DMS53 (cell line): ENCODE measurements at regions not wholly inside any gene's neighbourhood (a gene's known extent, or its start where the extent isn't known, plus 50 kb on each side); places are given as distances from the start of the nearest gene placed in this dataset.
A peak's percentile ranks its signal among the peaks of the same experiment; 100 is the strongest.
"Not testable (repeated sequence)": the region's sequence is repeated elsewhere in the genome, so short reads cannot be mapped to it uniquely, and the experiment has no call there.

Experiments
- DNase-seq: peaks from one replicate; lab custom pipeline; 2025; lab: John Stamatoyannopoulos, UW

DNA sequence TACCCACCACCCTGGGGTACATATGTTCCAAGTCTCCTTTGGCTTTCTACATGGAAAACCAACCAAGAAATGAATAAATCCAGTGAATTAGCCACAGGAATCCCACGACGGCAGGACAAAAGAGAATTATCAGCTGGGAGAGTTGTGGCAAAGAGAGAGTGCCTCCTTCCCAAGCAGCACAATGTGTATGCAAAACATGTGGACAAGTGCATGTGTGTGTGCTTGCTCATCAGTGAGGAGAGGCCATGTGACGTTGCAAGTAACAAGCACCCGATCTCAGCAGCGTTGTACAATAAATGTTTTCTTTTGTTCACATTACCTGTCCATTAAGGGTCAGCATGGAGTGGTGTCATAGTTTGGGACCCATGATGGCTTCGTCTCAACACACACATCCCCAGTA is 50.0 kb upstream of the EMX2 start:
- no peak for DNase-seq

DNA sequence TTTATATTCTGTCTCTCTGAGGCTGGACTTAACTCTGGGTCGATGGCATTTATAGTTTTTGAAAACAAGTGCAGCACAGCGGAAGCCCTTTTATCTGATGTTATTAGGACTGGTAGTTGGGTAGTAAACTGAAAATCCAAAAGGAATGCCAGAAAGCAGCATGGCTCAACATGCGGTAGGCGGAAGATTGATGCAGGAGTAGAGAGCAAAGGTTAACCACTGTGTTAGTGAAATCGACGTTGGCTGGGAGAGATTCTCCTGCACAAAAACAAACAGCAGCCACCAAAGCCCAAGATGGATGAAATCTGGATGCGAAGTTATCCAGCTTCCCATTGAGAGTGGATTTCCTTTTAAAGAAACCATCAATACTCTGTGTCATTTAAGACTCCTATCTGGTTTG is 54.5 kb upstream of the EMX2 start:
- DNase-seq, result no peak

DNA sequence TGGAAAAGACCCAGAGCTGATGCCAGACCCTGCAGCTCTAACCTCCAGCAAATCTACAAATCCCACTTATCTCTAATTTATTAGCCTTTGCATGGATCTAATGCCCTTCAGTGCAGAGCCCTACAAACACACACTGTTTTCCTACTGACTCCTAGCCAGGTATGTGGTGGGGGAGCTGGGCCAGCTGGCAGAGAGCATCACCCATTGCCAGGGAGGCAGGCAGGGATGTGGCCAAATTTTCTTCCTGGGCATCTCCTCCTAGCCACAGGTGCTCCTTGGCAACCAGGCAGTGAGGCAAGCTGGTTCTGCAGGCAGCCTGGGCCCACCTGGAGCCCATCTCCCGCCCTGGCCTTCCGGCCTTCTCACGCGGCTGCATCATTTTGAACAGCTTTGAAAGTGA is 55.9 kb upstream of the EMX2 start:
- DNase-seq, result no peak

DNA sequence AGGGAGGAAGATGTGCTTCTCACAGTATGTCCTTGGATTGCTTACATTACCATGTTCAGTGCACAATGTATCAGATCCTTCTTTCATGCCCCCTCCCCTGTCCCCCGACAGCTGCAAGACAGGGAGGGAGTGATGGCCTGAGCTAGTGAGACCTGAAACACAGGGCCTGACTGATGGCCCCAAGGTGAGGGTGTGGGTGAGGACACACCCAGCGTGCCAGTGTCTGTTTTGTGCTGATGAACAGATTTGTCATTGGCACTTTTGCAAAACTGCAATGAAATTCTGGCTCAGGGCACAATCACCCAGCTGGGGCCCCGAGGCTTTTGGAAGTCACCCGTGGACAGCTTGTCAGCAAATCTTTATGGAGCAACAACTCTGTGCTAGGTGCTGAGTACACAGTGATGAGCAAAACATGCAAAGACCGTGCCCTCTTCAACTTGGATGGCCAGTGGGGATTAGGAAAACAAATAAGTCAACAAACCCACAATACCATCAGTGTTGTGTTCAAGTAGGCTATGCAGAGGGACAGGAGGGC is 59.4 kb upstream of the EMX2 start:
- DNase-seq, result no peak

DNA sequence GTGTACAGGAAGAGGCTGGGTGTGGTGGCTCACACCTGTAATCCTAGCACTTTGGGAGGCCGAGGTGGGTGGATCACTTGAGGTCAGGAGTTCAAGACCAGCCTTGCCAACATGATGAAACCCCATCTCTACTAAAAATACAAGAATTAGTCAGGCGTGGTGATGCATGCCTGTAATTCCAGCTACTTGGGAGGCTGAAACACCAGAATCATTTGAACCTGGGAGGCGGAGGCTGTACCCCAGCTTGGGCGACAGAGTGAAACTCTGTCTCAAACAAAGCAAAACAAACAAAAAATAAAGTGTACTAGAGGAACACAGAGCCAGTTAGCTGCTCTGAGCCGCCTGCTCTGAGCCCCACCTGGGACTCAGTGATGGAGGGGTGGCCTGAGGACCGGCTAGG is 61.5 kb upstream of the EMX2 start:
- DNase-seq, result not testable (repeated sequence)

DNA sequence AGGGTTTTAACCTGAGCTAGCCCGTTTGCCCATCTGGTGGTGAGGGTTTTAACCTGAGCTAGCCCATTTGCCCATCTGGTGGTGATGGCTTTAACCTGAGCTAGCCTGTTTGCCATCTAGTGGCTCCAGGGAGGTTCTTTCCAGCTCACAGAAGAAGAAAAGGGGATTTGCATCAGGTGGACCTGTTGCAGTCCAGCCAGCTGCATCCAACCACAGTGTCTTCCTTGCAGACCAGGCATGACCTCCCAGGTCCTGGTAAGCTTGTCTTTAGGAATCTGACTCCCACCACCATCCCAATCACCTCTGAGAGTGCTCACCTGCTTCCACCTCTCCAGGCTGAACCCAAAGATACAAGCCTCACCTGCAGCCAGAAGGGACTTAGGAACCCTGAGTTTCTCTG is 62.4 kb upstream of the EMX2 start:
- no peak for DNase-seq

DNA sequence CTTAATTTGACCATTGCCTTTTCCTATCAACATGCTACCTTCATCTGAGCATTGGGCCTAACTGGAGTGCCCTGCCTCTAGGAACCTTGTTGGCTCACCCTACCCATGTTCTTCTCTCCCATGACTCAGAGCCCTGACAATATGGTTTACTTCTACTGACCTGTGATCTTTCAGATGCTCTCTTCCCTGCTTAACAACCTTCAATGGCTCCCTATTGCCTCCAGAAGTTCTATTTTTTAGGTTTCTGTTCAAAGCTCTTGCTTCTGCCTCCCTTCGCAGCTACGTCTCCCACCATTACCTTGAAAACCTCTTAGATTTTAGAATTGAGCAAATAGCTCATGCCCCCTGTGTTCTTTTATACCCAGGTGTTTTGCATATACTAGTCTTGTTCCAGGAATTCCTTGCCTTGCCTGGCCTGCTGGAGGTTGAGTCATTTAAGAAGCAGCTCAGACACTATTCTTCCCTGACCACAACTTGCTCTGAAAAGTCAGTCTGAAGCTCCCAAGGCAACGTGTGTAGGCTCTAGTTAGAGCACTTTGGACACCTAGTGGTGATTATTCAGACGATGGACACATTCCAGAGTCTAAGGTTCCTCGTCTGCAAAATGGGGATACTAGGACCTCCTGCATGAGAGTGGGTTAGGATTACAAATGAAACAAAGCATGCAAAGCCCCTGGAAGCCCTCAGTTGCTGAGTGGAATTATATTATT is 64.4 kb upstream of the EMX2 start:
- DNase-seq, result peak; percentile 12

DNA sequence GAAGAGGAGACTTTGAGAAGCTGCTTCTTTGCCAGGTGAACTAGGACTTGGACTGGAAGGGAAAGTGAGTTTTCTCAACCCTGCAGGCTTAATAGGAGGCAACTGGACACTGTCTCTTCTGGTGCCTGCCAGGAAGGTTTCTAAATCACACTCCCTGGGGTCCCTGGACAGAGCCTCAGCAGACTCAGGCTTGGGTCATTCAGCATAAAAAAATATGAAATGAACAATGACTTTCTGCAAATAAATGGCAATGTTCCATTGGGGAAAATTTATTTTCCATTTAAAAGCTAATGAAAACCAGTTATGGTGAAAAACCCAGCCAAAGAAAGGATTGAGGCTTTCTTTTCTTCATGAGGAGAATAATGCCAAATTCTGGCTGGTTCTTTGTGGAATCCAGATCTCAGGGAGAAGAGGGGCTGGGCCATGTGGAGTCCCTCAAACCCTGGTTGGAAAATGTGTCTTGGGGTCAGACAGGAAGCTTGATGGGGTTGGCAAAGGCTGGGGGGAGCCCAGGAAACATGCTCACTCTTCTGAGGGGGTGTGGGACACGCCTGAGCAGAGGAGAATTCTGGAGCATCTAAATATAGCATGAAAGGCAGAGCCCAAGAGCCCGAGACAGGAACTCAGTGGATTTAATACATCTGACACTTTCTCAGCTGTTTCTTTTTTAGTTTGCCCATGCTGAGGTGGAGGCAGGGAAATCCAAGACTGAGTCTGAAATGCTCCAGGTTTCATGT is 65.2 kb upstream of the EMX2 start:
- no peak for DNase-seq

DNA sequence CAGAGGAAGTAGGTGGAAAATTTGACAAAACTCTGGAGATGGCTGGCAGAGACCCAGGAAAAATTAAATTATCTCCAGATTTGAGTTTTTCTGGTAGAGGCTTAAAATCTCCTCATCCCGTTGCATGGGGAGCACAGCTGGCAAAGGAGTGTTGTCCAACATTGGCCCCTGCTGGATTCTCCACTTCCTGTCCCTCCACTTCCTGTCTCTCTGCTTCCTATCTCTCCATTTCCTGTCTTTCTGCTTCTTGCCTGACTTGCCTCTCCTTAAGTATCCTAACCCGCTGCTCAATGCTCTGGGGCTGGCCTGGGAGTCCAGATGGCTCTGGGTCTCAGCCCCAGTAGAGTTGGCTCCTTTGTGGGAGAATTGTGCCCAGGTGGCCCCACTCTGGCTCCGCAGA is 65.8 kb upstream of the EMX2 start:
- DNase-seq, result no peak

DNA sequence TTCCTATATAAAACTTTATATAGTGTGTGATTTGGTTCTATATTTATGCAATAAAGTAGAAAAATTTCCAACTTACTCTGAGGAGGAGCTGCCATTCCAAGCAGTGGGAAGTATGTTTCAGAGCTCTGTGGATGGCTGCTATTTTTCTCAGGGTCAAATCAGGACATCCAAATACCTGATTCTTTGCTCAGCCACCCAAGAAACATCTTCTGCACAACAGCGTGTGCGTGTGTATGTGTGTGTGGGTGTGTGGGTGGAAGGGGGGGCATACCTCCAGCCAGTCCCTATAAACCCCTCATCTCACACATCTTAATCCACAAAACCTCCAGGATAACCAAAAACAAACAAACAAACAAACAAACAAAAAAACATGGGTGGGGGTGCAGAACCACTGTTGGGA is 66.3 kb upstream of the EMX2 start:
- DNase-seq, result no peak

DNA sequence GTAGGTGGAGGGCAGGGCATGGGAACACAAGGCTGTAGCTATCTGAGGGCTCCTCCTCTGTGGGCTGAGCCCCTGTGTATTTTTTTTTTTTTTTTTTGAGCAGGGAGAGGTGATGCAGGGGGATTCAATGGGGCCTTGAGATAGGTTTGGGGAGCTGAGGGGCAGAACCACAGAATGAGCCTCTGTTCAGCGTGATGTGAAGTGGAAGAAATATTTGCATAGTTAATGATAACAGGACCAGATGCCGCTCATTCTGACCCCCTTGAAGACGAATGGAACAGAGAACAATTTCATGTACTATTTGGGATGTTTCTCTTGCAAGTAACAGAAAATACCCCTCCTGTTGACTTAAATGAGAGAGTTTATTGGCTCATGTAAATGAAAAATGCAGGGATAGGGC is 69.7 kb upstream of the EMX2 start:
- no peak for DNase-seq

DNA sequence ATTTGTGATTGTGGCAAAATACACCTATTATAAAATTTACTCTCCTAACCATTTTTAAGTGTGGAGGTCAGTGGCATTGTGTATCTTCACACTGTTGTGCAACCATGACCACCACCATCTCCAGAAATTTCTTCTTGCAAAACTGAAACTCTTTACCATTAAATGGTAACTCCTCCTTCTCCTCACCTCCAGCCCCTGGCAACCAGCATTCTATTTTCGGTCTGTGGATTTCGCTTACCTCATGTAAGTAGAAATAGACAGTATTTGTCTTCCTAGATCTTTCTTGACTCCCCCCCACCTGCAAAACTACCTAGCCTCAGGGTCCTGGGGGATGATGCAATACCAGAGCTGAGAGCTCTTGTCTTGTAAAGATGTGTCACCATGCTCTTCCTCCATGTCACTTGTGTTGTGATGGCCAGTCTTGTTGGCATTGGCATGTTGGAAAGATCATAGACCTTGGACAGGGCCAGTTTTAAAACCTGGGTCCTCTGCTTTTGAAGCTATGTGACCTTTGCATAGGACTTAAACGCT is 71.1 kb upstream of the EMX2 start:
- DNase-seq, result no peak

DNA sequence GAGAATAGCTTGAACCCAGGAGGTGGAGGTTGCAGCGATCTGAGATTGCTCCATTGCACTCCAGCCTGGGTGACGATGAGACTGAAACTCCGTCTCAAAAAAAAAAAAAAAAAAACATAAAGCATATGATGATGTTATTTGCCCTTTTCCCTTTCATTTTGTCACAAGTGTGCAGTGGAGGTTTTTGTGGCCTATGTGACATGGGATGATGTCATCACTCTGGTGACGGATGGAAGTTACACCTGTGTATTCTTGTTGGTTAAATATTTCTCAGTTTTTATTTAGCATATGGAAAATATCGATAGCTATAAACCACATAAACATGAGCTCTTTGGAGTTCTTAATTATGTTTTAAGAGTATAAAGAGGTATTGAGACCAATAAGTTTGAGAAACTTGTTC is 71.8 kb upstream of the EMX2 start:
- DNase-seq, result no peak

DNA sequence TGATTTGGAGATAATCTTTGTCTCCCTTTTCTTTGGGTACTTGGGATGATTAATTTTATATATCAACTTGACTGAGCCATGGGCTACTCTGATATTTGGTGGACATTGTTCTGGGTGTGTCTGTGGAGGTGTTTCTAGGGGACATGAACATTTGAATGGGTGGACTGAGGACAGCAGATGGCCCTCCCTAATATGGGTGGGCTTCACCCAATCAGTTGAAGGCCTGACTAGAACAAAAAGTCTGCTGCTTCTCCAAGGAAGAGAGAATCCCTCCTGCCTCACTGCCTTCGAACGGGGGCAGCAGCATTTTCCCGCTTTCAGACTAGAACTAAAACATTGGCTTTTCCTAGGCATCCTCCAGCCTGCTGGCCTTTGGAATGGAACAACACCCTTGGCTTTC is 73.9 kb upstream of the EMX2 start:
- no peak for DNase-seq

DNA sequence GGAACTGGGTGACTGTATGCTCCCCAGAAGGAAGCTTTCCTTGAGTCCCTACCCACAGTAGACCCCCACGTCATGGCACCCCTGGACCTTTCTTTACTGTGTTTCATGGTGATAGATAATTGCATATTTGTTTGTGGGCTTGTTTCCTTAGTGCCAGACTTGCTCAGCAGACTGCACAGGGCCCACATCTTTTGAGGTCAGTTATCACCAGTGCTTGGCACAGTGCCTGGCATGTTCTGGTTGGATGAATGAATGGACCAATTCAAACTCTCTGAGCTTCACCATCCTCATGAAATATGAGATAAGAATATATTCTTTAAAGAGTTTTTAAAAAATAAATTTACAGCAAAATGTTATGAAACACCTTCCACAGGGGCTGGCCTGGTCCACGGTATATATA is 78.4 kb upstream of the EMX2 start:
- no peak for DNase-seq

DNA sequence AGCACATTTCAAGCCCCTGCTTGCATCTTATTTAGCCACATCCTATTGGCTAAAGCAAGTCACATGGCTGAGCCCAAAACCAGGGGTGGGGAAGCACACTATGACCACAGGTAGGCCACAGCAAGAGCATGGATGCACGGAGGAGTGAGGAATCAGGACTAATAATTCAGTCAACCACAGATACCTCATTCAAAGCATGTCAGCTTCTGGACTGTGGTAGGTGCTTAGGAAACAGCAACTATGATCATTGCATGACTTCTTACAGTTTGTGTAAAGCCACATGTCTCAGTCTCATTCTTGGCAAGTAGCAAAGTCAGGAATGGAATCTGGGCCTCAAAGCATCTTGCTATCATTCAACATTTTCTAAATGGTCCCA is 79.0 kb upstream of the EMX2 start:
- no peak for DNase-seq

DNA sequence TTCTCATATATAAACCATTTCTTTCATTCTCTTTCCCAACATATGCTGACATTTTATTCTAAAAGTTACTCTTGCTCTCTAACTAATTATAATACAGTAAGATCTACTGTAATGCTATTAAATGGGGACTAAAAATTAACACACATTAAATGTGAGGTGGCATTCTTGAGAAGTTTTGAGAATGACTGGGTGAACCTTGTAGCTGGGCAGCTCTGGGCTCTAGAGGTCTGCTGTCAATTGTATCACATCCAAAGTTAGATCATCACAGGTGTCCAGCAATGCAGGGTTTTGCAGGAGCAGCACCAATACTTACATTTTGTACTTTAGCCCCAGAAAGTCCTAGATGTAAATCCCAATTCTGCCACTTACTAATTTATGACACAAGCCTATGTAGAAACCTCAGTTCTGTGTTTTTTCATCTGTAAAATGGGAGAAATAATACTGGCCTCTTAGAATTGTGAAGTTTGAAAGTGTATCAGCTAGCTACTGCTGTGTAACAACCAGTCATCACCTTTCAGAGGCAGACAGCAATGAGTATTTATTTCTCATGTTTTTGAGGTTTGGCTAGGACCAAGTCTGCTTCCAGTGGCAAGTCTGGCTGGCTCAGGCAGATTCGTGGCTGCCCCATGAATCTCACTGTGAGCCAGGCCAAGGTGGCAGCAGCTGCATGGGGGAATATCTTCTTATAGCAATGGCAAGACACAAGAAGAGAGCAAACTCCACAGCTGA is 79.6 kb upstream of the EMX2 start:
- no peak for DNase-seq

DNA sequence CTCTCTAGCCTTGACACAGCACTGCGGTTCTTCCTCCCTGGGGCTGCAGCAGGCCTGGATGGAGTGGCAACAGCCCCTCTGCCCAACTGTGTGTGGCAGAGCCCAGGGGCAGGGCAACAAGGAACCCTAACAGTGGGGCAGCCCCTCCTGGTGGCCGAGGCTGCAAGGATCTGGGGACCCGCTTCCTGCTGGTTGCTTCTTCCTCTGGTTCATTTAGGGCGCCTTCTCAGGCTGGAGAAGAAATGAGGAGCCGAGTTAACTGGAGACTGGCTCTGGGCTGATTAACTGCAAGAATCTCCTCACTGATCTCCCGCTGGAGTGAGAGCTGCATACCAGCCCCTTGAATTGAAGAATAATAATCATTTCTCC is 80.1 kb upstream of the EMX2 start:
- no peak for DNase-seq

DNA sequence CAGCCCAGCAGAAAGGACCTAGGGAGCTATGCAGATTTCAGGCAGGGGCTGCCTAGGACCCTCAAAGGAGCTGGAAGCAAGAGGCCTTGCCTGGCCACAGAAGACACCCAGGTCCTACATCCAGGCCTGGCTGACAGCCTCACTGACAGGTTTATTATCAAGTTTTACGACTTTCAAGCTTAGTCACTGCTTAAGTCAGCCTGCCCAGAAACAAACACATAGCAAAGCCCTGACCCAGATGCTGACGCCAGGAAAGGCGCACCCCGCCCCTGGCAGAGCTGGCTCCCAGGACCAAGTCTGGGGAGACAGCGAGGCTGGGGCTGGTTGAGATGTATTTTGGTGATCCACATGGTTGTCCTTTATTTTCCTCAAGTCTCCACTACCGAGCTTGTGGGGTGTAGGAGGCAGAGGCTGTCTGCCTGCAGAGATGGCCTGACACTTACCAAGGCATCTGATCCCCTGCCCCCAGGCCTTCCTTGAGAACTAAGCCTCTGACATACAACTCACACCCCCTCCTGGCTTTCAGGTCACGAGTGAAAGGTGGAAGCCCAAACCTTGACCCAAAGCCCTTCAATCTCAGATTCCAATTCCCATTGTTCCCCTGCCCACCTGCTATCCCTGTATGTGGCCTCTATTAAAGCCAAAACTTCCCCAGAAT is 80.7 kb upstream of the EMX2 start:
- no peak for DNase-seq

DNA sequence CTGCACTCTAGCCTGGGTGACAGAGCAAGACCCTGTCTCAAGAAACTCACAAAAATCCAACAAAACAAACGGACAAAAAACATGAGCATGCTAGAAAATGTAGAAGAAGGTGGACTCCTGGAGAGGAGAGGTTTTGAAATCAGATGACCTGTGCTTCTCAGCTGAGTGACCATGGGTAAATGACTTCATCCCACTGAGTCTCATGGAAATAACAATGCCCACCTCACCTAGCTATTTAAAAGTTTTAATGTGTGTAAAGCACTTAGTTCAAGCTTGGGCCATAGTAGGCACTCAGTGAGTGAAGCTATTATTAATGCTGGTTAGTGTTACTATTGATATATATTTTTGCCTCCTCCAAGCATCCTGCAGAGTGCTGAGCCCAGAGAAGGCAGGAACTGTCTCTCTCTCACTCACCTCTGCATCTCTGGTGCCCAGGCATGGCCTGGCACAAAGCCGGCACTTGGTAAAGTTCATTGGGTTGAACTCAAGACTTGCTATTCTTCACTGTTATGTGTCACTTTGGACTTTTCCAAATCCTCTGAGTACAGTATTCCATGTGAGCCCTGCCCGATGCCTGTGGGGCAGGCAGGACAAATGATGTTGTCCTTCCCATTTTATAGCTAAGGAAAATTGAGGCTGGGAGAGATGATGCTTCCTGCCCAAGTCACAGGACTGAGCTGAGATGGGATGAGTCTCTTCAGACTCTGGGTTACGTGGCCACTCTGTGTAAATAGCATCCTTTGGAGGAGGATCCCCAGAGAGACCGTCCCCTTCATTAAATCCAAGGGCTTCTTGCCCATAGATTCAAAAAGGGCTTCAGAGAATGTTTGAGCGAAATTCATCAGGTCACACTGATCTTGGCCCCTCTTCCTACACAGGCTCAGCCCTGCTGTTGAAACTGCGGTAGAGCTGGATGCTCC is 81.4 kb upstream of the EMX2 start:
- DNase-seq, result no peak

DNA sequence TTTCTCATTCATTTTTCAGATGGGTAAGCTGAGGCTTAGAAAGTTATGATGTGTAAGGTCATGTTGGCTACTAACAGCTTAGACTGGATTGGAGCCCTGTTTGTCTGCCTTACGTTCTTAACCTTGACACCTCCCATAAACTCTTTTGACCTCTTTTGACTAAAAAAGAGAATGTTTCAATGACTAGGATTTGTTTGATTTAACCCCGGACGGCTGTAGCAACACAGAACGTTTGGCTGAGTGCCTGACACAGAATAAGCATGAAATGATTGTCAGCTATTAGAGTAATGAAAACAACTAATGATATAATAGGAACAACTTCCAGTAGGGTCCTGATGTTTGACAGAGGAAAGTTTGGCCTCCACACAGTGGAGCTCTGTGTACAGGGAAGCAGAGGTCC is 83.3 kb upstream of the PDZD8 start:
- DNase-seq, result no peak
